Heart left ventricle (tissue), 13 donors: ENCODE measurements at regions not wholly inside any gene's neighbourhood (a gene's known extent, or its start where the extent isn't known, plus 50 kb on each side); places are given as distances from the start of the nearest gene placed in this dataset.

ENCODE experiments used
- POLR2A ChIP-seq, 2 donors: fragments of 450-650 bp; IDR thresholded peaks; one replicate each; pipeline ENCODE4 v1.6.1; 2017; ENCODE audit warnings: antibody characterized with exemption in 2 of 2, mild to moderate bottlenecking in 2 of 2, moderate library complexity in 2 of 2
- TF ChIP-seq, protein P1 (sequence below), 12 donors: fragments of 200-600 bp; sonication (generic) in 4 of 12; IDR thresholded peaks; one replicate each; pipeline versions ENCODE4 v1.5.0 to v1.8.0; 2018 to 2022; ENCODE audit warnings: antibody characterized with exemption in 12 of 12, mild to moderate bottlenecking in 5 of 12
- donor health status: ischemic (EF 13 %, LVEDD 7.1; RV severe dilation, severe dysfunction).
- donor health status: DM: no; HTN: yes; CAD: no.
- donor health status: DM: no; HTN: no; CAD: no.
- donor health status: ischemic (EF 25% LVEDD 6.9; RV normal size, moderate dysfunction).
- donor health status: ischemic (EF 25% LVEDD 5.7; RV mildly dilated, moderate dysfunction).
- donor health status: ischemic (EF 35%, LVEDD 5.7; RV mildly dilated, moderate dysfunction).
- donor health status: nonischemic (EF 11% LVEDD 7.7; RV severe dilation, severe dysfunction).
- donor health status: DM: yes; HTN: yes; CAD: no.
- donor health status: PGD.
- donor health status: ischemic (EF 29% LVEDD 5.4; RV normal size, mild dysfunction).
- donor health status: nonischemic (EF 23%, LVEDD 6.1; RV moderate dilation, normal function).

DNA sequence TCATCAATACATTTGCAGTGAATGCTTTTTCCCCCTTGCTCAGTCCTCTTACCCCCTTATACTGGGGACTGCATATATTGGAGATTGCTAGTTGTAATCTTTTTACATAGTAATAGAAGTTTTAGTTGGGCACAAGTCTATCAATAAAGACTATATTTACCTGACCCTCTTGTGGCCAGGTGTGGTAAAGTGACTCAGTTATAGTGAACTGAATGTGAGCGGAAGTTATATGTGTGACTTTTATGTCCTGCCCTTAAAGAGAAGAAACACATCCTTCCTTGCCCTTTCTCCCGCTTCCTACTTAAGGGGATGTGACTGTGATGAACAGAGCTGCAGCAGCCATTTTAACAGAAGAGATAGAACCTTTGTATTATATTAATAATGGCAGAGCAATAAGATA is 362.0 kb downstream of the METTL15 start:
- TF ChIP-seq, protein P1, sequence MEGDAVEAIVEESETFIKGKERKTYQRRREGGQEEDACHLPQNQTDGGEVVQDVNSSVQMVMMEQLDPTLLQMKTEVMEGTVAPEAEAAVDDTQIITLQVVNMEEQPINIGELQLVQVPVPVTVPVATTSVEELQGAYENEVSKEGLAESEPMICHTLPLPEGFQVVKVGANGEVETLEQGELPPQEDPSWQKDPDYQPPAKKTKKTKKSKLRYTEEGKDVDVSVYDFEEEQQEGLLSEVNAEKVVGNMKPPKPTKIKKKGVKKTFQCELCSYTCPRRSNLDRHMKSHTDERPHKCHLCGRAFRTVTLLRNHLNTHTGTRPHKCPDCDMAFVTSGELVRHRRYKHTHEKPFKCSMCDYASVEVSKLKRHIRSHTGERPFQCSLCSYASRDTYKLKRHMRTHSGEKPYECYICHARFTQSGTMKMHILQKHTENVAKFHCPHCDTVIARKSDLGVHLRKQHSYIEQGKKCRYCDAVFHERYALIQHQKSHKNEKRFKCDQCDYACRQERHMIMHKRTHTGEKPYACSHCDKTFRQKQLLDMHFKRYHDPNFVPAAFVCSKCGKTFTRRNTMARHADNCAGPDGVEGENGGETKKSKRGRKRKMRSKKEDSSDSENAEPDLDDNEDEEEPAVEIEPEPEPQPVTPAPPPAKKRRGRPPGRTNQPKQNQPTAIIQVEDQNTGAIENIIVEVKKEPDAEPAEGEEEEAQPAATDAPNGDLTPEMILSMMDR (IDR thresholded peaks at IDR 0.05), result no peak
- TF ChIP-seq POLR2A (IDR thresholded peaks at IDR 0.05), result no peak
